DOHH2 (cell line): ENCODE measurements at regions not wholly inside any gene's neighbourhood (a gene's known extent, or its start where the extent isn't known, plus 50 kb on each side); places are given as distances from the start of the nearest gene placed in this dataset.

Experiments used
- EZH2phosphoT487 ChIP-seq: fragments of 200-600 bp; sonication (generic); IDR thresholded peaks from 2 replicates; pipeline ENCODE4 v1.6.1; 2017; ENCODE audit warnings: borderline replicate concordance, mild to moderate bottlenecking, antibody characterized with exemption, low read length, moderate library complexity, mixed read lengths
- TF ChIP-seq, protein P1 (sequence below): fragments of 200-600 bp; sonication (generic); IDR thresholded peaks from one replicate; pipeline ENCODE4 v1.5.1; 2014; ENCODE audit warnings: antibody characterized with exemption, mild to moderate bottlenecking, low read depth, low read length; ENCODE audit not compliant: poor library complexity, severe bottlenecking

- TF ChIP-seq, protein P1, sequence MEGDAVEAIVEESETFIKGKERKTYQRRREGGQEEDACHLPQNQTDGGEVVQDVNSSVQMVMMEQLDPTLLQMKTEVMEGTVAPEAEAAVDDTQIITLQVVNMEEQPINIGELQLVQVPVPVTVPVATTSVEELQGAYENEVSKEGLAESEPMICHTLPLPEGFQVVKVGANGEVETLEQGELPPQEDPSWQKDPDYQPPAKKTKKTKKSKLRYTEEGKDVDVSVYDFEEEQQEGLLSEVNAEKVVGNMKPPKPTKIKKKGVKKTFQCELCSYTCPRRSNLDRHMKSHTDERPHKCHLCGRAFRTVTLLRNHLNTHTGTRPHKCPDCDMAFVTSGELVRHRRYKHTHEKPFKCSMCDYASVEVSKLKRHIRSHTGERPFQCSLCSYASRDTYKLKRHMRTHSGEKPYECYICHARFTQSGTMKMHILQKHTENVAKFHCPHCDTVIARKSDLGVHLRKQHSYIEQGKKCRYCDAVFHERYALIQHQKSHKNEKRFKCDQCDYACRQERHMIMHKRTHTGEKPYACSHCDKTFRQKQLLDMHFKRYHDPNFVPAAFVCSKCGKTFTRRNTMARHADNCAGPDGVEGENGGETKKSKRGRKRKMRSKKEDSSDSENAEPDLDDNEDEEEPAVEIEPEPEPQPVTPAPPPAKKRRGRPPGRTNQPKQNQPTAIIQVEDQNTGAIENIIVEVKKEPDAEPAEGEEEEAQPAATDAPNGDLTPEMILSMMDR = no peak
- no peak for TF ChIP-seq EZH2phosphoT487
These were observed 322.0 kb downstream of the TMA16 start for GRCh38 chr4:163816494-163816893.
